Stimulated activated CD4-positive, alpha-beta T cell treated with anti-CD3 and anti-CD28 coated beads, Interleukin-2, amount 100 ng/mL, for 4 hours (primary cell): ENCODE measurements at regions not wholly inside any gene's neighbourhood (a gene's known extent, or its start where the extent isn't known, plus 50 kb on each side); places are given as distances from the start of the nearest gene placed in this dataset.
A peak's percentile ranks its signal among the peaks of the same experiment; 100 is the strongest.
"Not testable (repeated sequence)": the region's sequence is repeated elsewhere in the genome, so short reads cannot be mapped to it uniquely, and the experiment has no call there.

Experiments
- DNase-seq: peaks from one replicate; pipeline ENCODE4 v3.0.0-alpha.2; 2020; ENCODE audit warnings: low read depth

DNA sequence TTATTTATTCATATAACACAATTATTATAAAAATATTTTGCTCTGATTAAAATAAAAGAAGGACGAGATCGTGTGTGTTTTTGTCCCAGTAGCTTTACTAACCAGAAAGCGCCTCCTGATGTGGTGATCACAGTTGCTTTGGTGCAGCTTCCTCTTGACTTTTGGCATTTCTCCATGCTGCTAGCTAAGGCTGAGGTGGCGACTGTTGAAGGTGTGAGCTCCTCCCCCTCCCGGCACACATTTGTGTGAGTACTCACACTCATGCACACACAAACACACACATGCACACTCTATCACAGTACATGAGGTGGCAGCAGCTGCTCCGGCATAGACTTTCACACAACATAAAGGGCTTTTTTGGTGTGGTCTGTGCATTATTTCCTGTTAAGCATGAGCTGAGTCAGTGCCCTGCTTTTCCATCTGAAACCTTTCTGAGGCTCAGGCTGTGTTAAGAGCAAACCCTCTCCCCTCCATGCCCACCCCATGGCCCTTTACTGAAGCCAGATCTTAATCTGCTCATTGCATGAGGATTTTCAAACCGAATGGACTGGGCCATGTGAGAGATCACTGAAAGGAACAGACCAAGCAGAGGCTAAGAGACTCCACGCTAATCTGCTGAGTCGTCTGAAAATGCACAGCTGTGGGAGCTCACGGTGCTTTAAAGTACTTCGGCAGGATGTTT, 53.3 kb downstream of the FOXD4L1 start:
- DNase-seq, result peak; percentile 35

DNA sequence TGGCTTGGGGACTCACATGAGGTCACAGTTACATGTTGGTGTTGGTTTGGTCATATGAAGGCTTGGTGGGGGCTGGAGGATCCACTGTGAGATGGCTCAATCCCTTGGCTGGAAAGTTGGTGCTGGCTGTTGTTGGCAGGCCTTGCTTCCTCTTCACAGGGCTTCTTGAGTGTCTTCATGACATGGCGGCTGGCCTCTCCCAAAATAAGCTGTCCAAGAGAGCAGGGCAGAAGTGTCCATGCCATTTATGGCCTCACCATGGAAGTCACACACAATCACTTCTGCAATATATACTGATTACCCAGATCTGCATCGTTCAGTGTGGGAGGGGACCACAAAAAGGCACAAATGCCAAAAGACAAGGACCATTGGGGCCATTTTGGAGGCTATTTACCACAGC, 61.4 kb downstream of the FOXD4L1 start:
- DNase-seq, result not testable (repeated sequence)

DNA sequence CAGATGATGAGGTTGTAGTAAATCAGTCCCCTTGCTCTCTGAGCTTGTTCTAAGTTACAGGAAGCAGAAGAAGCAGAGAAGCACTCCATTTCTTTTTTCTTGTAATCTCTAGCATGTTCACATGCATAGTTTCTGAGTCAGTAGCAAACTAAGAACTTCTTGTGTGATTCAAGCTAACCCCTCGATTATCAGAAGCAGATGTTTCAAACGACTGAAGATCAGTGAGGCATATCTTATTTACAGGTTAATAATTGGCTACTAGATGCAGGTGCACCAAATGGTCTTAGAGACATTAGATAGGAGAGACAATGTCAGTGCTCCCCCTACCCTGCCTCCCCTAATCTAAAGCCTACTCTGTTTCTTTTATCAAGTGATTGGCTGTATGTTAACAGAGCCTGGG, 64.2 kb downstream of the FOXD4L1 start:
- not testable (repeated sequence) for DNase-seq

DNA sequence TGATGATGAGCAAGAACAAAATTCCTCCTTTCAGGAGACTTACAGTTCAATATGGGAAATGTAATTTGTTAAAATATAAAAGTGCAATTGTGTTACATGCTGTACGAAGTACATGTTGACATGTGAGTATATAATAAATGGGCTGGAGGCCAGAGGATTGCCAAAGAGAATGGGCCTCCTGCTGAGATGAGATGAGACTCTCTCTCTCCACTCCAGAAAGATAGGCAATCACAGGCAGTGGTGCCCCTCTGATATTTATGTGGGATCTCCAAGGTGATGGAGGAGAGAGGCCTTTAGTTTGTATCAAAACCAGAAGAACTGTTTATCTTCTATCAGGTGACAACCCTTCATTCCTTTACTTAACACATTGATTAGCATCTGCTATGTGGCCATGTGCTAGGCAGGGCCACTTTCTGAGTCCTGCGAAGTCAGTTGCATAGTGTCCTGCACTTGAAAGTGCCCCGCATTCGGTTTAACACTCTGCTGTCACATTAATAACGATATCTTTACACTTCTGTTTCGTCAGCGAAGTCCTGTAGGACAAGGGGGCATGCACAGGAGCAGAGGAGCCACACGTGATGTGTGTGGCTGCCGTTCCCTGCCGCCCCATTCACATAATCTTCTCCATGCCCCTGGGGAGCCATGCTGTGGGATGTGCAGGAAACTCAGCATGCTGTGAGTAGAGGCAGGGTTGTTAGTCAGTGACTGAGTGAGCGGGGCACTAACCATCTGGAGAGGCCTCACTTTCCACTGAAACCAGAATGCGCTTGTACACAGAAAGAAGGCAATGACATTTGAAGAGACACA, 60.2 kb upstream of the RABL2A start:
- DNase-seq, result not testable (repeated sequence)

DNA sequence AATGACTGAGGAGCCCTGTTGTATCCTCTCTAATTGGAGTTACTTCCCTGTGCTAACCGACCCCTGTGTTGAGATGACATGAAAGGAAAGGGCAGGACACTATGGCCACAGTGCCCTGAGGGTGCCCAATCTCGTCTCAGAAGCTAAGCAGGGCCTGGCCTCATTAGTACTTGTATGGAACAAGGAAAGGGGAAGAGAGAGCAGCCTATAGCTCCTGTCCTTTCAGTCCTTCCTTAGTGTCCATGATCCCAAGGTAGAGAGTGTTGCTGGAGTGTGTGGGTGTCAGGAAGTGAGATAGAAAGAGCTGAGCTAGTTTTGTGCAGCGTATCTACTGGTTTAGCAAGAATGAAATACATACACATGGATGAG, 59.6 kb upstream of the RABL2A start:
- DNase-seq, result not testable (repeated sequence)

DNA sequence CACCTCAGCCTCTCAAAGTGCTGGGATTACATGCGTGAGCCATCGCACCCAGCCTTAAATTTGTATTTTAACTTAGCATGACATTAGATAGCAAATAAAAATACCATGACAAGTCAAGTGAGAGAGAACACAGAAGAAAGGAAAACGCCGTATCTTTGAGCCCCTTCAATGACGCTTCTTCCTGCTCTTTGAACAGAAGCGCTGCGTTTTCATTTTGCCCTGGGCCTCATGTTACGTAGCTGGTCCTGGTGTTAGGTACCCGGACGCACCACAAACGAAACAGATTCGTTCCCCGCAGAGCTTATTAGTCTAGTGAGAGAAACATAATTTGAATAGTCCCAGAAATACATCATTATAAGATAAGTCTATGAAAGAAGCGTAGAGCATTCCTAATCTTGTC, 58.8 kb upstream of the RABL2A start:
- not testable (repeated sequence) for DNase-seq

DNA sequence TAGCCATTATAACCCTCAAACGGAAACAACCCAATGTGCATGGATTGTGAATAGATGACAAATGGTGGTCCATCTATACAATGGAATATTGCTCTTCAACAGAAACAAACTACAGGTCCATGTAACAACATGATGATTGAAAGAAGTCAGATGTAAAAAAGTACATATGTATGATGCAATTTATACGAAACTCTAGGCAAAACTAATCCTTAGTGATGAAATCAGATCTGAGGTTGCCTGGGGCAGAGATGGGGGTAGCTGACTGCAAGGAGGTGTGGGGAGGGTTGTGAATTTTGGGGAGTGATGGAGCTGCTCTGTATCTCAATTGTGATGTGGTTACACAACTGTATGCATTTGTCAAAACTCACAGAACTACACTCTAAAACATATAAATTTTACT, 57.0 kb upstream of the RABL2A start:
- DNase-seq, result not testable (repeated sequence)

DNA sequence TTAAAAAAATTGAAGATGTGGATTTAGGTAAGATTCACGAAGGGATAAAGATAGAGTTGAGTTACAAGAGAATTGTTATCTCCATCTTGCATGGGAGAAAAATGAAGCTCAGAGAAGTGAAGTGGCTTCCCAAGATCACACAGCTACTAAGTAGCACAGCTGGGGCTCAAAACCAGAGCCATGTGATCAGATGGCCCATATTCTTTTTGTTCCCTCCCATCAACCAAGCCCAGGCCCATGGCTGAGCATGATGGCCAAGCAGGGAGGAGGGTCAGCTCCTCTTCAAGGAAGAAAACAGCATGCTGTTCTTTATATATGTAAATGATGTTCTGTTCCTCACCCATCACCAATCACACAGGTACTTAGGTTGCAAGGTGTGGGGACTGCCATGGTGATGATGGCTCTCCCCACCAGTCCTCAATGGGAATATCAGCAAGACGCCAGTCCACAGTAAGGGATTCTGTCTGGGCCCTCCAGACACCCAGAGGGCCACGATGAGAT, 56.5 kb upstream of the RABL2A start:
- DNase-seq, result not testable (repeated sequence)

DNA sequence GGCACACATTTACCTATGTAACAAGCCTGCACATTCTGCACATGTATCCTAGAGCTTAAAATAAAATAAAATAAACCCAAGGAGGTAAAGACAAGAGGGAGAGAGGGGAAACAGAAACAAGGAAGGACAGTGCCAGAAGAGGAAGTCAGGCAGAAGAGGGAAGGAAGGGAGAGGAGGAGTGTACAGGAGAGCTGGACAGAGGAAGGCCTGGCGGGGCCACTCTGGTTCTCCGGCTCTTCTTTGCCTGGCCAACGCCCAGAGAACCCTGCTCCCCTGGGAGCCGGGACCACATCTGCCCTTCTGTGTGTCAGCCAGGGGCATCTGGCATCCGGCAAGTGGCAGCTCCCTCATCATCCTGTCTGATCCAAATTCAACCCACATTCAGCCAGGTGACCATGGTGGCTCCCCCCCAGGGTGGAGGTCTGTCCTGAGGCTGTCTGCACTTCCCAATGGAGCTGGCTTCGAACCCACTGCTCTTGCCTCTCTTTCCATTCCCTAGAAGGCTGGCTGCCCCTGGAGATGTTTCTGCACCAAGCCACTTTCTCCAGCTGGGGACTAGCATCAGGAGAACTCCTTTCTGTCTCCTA, 55.5 kb upstream of the RABL2A start:
- not testable (repeated sequence) for DNase-seq

DNA sequence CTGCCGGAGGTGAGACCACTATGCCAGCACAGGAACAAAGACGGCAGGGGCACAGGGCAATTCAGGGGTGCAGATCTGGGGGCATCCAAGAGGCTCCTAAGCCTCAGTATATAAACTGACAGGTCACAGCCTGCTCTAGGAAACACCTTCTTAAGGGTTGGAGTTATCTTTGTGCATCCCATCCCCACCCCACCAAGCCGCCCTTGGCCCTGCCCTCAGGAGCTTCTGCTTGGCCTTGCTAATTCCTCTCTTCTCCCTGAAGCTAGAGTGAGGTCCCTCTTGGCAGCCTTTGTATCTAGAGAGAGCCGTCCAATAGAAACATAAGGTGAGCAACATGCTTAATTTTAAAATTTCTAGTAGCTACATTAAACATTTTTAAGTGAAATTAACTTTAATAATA, 51.3 kb upstream of the RABL2A start:
- DNase-seq, result not testable (repeated sequence)

DNA sequence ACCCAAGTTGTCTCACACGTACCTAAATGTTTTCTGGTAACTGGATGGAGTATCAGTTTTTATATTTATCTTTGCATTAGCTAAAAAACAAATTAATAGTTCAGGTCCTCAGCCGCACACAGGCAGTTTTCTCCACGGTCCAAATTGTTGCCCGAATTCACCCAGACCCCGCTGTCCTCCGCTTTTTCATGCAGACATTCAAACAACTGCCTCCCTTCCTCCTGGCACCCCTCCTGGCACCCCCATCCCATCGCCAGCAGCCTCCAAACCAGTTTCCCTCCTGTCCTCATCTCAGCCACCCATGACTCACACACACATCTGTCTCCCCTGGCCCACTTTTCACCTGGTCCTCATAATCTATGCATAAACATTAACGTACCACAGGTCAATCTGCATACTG, 50.7 kb upstream of the RABL2A start:
- not testable (repeated sequence) for DNase-seq
